ENCODE measurements at regions not wholly inside any gene's neighbourhood (a gene's known extent, or its start where the extent isn't known, plus 50 kb on each side); places are given as distances from the start of the nearest gene placed in this dataset.

DNA sequence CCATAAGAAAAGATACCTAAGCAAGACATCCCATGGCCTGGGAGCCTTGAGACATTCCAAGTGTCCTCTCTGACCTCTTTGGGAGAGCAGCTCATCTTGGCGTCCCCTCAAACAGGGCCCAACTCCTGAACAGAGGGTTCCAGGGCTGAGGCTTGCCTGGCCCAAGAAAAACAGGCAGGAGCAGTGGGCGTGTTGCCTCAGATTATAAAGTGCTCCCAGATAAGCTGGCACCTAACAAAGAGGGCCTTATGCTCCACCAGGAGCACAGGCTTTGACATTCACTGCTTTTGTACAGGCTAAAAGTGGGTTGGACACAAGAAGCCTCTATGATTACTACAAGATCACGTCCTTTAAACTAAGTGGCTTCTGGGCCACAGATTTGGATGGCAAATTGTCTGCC is 193.1 kb downstream of the FGFR2 start:
- intact Hi-C loops (cut with DNase I) = no loop called here
- DNase-seq = no peak

GRCh38 chr10:121405549-121405948 is 192.7 kb downstream of the FGFR2 start:
- peak in 1 of 42 donors; percentile 20 for DNase-seq
- intact Hi-C loops (cut with DNase I) = no loop called here

- DNase-seq = peak in 1 of 42 donors; percentile 29
- intact Hi-C loops (cut with DNase I) = no loop called here
These were observed 192.3 kb downstream of the FGFR2 start for GRCh38 chr10:121405953-121406352.

DNA sequence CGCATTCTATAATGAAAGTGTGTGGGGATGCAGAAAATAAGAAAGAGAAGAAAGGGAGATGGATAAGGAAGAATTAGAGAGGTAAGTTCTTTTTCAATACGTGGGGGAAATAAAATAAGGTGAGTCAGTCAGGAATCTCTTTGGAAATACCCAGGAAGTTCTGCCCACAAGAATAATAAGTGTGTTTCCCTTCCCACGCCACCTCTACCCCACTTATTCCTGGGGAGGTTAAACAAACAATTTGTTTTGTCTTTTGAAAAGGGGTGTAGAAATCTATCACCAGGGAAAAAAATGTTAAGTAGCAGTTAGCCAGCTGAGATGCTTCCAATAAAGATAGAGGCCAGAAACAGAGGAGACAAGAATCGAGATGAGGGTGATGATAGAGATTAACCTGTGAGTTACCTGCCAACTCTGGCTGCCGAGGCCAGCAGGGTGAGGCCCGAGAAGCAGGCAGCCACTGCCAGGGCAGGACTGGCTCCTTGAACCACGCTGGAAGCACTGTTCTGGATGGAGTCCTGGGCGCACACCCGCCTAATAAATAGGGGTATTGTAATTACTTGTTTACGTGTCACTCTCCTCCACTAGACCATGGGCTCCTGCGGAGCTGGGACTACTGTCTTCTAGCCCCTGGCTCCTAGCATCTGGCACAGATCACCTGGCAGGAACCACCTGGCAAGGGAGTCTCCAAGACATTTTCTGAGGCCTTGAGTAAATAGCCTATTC is 191.3 kb downstream of the FGFR2 start:
- intact Hi-C loops (cut with DNase I) = no loop called here

DNA sequence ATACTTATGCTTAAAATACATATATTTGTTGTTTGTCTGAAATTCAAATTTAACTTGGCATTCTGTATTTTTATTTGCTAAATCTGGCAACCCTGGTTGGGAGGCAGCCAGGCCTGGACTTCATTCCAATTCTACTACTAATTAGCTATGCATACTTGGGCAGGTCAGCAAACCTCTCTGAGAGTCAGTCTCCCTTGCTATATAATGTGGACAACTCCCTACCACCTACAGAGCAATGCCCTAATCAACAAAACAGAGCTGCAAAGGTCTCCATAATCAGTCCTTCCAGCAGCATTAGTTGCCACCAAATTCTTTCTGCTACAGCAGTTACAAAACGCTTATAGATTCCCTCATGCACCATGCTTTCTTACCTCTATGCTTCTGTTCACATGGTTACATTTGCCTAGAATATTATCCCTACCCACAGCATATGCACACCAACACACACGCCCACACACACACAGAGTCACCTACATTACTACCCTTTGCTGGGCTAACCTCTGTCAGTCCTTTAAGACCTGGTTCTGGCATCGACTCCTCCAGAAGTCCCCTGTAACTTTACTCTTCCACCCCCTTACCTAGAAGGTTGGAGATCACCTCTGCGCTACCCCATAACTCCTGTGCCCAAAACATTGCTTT is 188.7 kb downstream of the FGFR2 start:
- peak in 2 of 42 donors; percentile 8 to 36 for DNase-seq
- intact Hi-C loops (cut with DNase I) = no loop called here

More for the DNA sequence above, 191.3 kb downstream of the FGFR2 start:
- DNase-seq = peak in 25 of 42 donors; percentile 3 to 53 (median 26)

GRCh38 chr10:121411004-121411403 is 187.2 kb downstream of the FGFR2 start:
- peak in 1 of 42 donors; percentile 22 for DNase-seq
- intact Hi-C loops (cut with DNase I) = no loop called here

- intact Hi-C loops (cut with DNase I) = no loop called here
- no peak for DNase-seq
These were observed 184.3 kb downstream of the FGFR2 start for GRCh38 chr10:121413951-121414350.

DNA sequence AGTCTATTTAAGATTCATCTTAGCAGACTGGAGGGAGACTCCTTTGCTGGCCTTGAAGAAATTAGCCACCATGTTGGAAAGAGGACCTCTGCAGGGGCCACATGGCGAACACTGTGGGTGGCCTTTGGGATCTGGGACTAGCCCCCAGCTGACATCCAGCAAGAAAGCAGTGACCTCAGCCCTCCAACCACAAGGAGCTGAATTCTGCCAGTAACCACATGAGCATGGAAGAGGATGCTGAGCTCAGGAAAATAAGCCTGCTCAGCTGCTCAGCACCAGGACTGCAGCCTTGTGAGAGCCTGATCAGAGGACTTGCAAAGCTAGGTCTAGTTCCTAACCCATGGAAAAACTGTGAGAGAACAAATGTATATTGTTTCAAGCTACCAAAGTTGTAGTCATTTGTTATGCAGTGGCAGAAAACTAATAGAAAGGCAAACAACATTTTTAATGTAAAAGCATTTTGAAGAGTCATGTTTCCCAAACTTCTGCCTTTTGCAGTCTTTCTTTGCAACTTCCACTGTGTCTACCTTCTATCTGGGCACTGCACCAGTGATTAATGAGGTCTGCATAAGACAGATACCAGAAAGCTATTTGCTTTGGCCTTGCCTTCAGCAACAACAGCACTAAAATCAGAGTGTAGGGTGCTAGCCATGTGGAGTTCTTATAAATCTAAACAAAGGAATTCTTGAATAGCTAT is 183.7 kb downstream of the FGFR2 start:
- intact Hi-C loops (cut with DNase I) = no loop called here
- no peak for DNase-seq

GRCh38 chr10:121415063-121415399 is 183.2 kb downstream of the FGFR2 start:
- DNase-seq = no peak
- intact Hi-C loops (cut with DNase I) = no loop called here

DNA sequence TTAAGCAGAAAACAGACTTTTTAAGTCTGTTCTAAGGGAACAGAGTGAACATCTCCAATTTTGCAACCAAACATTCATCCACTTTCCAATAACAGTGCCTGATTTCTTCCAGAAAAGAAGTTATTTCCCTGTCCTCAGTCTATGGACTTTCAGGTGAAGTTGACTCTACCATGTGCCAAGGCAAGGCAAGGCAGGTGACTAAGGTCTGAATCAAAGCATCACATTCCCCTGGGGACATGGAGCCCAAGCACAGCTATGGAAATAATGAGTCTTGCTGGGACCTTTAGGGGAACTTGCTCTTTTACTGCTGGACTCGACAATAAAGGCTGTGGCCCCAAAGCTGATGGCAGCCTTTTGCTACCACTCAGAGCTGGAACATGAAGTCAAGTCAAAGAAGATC is 182.2 kb downstream of the FGFR2 start:
- DNase-seq = no peak
- intact Hi-C loops (cut with DNase I) = no loop called here

- no peak for DNase-seq
- intact Hi-C loops (cut with DNase I) = no loop called here
These were observed 180.9 kb downstream of the FGFR2 start for GRCh38 chr10:121417298-121417697.

DNA sequence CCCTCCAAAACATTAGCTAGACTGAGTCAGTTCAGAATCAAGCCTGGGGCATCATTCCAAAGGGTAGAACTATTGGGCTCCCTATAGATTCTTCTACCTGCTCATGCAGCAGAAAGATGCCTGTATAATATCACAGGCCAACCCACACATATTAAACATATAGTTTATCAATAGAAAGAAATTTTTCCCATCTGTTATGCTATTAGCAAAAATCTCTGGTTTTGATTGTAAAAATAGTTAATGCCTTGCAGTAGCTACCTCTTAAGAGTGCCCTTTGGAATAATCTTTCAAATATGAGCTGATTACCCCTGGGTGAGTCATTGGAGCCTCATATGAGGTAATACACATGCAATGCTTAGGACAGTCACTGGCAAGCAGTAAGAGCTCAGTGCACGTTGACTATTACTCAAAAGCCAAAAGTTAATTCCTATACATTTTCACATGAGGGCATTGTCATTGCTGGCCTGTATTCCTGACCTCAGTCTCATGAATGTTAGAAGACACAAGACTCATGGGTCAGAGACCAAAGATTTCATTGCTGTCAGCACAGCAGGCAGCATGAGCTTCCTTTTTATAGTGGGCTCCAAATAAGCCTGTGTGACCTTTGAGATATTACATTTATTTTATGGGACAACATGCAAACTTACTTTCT is 180.0 kb downstream of the FGFR2 start:
- intact Hi-C loops (cut with DNase I) = no loop called here
- DNase-seq = no peak

DNA sequence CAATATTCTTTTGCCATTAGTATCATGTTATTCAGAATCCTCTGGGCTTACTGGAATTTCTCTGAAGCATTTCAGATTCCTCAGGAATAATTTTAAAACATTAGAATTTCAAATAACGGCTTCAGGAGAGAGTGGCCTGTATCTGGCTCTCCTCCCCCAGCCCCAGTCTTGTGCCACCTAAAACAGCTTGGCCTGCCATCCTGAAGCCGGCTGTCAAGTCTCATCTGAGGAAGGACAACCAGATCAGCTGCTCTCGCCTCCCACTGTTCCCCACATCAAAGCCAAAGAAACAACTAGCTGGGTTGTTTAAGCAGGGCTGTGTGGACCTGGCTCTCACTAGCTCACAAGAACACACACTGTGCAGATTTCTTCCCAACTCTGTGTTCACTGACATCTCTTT is 178.2 kb downstream of the FGFR2 start:
- intact Hi-C loops (cut with DNase I) = no loop called here
- DNase-seq = peak in 1 of 42 donors; percentile 16

- intact Hi-C loops (cut with DNase I) = no loop called here
- DNase-seq = no peak
These were observed 176.1 kb downstream of the FGFR2 start for GRCh38 chr10:121422096-121422495.

DNA sequence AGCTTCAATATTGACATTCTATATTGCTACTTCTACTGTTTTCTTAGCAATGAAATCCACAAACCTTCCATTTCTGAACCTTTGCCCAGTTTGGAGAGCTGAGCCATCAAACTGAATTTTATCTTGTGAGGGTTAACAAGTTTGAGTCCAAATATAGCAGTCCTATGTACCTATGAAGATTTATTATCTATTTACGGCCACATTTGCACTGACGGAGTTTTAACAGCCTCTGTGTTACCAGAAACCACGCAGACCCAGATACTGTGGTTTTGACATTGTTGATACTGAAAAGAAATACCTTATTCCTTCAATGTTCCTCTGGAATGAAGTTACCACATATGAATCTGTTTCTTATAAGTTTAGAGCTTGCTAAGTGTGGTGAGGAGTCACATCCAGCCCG is 172.6 kb downstream of the FGFR2 start:
- intact Hi-C loops (cut with DNase I) = no loop called here
- DNase-seq = no peak

DNA sequence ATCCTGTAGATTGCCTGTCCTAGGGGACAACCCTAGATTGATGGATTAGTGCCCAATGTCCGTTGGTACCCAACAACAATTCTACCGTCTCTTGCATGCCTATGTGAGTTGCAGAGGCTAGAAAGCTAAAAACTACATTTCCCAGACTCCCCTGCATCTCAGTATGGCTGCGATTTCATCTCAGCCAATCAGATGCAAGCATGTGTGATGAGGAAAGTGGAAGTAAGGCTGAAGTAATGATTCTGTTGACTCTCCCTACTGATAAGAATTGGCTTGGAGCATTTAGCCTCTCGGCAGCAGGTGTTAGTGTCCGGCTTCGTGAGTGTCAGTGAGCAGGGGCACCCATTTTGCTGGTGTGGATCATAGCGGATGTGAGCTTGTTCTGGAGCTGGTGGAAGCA is 171.9 kb downstream of the FGFR2 start:
- DNase-seq = no peak
- intact Hi-C loops (cut with DNase I) = no loop called here

Data from head of caudate nucleus (tissue), 42 donors.